Spleen (tissue), 11 donors: ENCODE measurements at regions not wholly inside any gene's neighbourhood (a gene's known extent, or its start where the extent isn't known, plus 50 kb on each side); places are given as distances from the start of the nearest gene placed in this dataset.
"Not testable (repeated sequence)": the region's sequence is repeated elsewhere in the genome, so short reads cannot be mapped to it uniquely, and the experiment has no call there.

ENCODE experiments used
- DNase-seq: peaks from one replicate; pipeline ENCODE4 v3.0.0-alpha.2; 2020
- H3K27ac ChIP-seq, 8 donors: fragments of 200-600 bp; sonication (generic) in 7 of 8; 1 replicate in 4 of 8; 2 replicates in 4 of 8; pipeline versions ENCODE4 v1.5.0 to v1.8.0; 2016 to 2021; ENCODE audit warnings: inconsistent platforms in 4 of 8, mild to moderate bottlenecking in 4 of 8, moderate library complexity in 1 of 8
- H3K27me3 ChIP-seq, 7 donors: fragments of 200-600 bp; sonication (generic) in 6 of 7; replicated peaks in 1 of 7; 1 replicate in 4 of 7; 2 replicates in 3 of 7; pipeline versions ENCODE4 v1.5.0 to v1.8.0; 2016 to 2021; ENCODE audit warnings: inconsistent platforms in 3 of 7, mild to moderate bottlenecking in 1 of 7
- H3K36me3 ChIP-seq, 6 donors: fragments of 200-600 bp; sonication (generic) in 5 of 6; 1 replicate in 4 of 6; 2 replicates in 2 of 6; pipeline versions ENCODE4 v1.5.0 to v1.8.0; 2016 to 2021; ENCODE audit warnings: inconsistent platforms in 2 of 6
- H3K4me1 ChIP-seq, 6 donors: fragments of 200-600 bp; sonication (generic) in 5 of 6; 1 replicate in 3 of 6; 2 replicates in 3 of 6; pipeline versions ENCODE4 v1.5.0 to v1.8.0; 2016 to 2021; ENCODE audit warnings: inconsistent platforms in 3 of 6
- H3K4me3 ChIP-seq, 8 donors: fragments of 200-600 bp; sonication (generic) in 7 of 8; 1 replicate in 4 of 8; 2 replicates in 4 of 8; pipeline versions ENCODE4 v1.5.0 to v1.8.0; 2016 to 2021; ENCODE audit warnings: inconsistent platforms in 4 of 8, mild to moderate bottlenecking in 4 of 8, moderate library complexity in 2 of 8
- H3K9me3 ChIP-seq, 8 donors: fragments of 200-600 bp; sonication (generic) in 7 of 8; 1 replicate in 4 of 8; 2 replicates in 4 of 8; pipeline versions ENCODE4 v1.5.0 to v1.8.0; 2016 to 2021; ENCODE audit warnings: inconsistent platforms in 4 of 8
- CTCF ChIP-seq, 11 experiments: fragments of 200-600 bp in 7 of 11; fragments of 450-650 bp in 4 of 11; sonication (generic) in 4 of 11; IDR thresholded peaks in 8 of 11; conservative IDR thresholded peaks in 3 of 11; 1 replicate in 7 of 11; 2 replicates in 4 of 11; pipeline versions ENCODE4 v1.4.0 to v1.8.0; 2016 to 2021; ENCODE audit warnings: antibody characterized with exemption in 11 of 11, inconsistent platforms in 4 of 11, mild to moderate bottlenecking in 1 of 11
- POLR2A ChIP-seq, 3 donors: fragments of 450-650 bp; IDR thresholded peaks; one replicate each; pipeline ENCODE4 v1.5.1; 2017; ENCODE audit warnings: antibody characterized with exemption in 3 of 3, mild to moderate bottlenecking in 1 of 3
- POLR2AphosphoS5 ChIP-seq, 3 donors: sonication (generic); formaldehyde crosslinking; IDR thresholded peaks; one replicate each; pipeline ENCODE4 v1.5.1; 2017; ENCODE audit warnings: antibody characterized with exemption in 3 of 3
- WGBS, 5 donors: extraction: QIAGEN DNeasy Blood & Tissue Kit in 3 of 5; methylation state at CpG; one replicate each; pipeline versions ENCODE4 v1.1.5 to v1.1.7; 2013 to 2018; 5-methylcytosine and 5-hydroxymethylcytosine counted together
- intact Hi-C: fragments of 100-400 bp; cut with DNase I; formaldehyde crosslinking; loops from one replicate; pipeline ENCODE4 v1.15.0; 2023; ENCODE audit warnings: low total_unique reads
- donor health status: healthy with polysubstance abuse.
- donor health status: DM: no; HTN: no; CAD: no; lungs with moderate emphysema.
- donor health status: DM: no; HTN: no; CAD: no.
- donor health status: Bipolar disorder and iron deficiency.
- donor health status: healthy.
- donor health status: DM: no; HTN: no; CAD: no.
- donor health status: DM: yes; HTN: yes; CAD: no.

- Histone ChIP-seq H3K27ac (no peak overlapping the region), H3K4me3 (no peak overlapping the region), H3K4me1 (no peaks in the 10 kb centered on the region), H3K27me3 (no peaks in the 10 kb centered on the region), H3K36me3 (no peaks in the 10 kb centered on the region), H3K9me3 (no peaks in the 10 kb centered on the region)
- DNase-seq, result no peak
- intact Hi-C loops, result no loop called here
- 76 to 94% (median 81%) methylated on average over 2 of the region's 2 CpGs for whole genome bisulfite sequencing, 5 donors
- TF ChIP-seq CTCF (IDR thresholded peaks at IDR 0.05 in 8 of 11, conservative IDR thresholded peaks at IDR 0.05 in 3 of 11), result no peak
- no peak for TF ChIP-seq POLR2A (IDR thresholded peaks at IDR 0.05)
- TF ChIP-seq POLR2AphosphoS5 (IDR thresholded peaks at IDR 0.05), result no peak
Observed at GRCh38 chr2:176895158-176895557, 317.4 kb upstream of the HNRNPA3 start.

- intact Hi-C loops, result no loop called here
- H3K9me3 ChIP-seq, result peaks cover 0 to 5% (median 0%) of the 10 kb centered on the region in 8 donors
- TF ChIP-seq POLR2A (IDR thresholded peaks at IDR 0.05) (no peak), CTCF (IDR thresholded peaks at IDR 0.05 in 8 of 11, conservative IDR thresholded peaks at IDR 0.05 in 3 of 11) (no peak), POLR2AphosphoS5 (IDR thresholded peaks at IDR 0.05) (no peak)
- DNase-seq, result no peak
- H3K36me3 ChIP-seq, result no peaks in the 10 kb centered on the region
- no peaks in the 10 kb centered on the region for H3K4me1 ChIP-seq
- H3K4me3 ChIP-seq, result no peak overlapping the region
- H3K27ac ChIP-seq, result no peak overlapping the region
- WGBS, 5 donors, result 86 to 93% (median 90%) methylated on average over 4 of the region's 4 CpGs
- no peaks in the 10 kb centered on the region for H3K27me3 ChIP-seq
Observed at GRCh38 chr2:176902454-176902853, 310.1 kb upstream of the HNRNPA3 start.

DNA sequence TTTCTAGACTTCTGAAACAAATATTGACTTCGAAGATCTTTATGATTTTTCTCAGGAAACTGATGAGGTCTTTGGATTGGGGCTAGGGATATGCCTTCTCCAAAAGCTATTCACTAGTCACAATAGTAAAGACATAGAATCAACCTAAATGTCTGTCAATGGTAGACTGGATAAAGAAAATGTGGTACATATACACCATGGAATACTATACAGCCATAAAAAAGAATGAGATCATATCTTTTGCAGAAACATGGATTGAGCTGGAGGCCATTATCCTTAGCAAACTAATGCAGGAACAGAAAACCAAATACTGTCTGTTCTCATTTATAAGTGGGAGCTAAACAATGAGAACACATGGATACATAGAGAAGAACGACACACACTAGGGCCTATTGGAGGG lies 308.5 kb upstream of the HNRNPA3 start:
- WGBS, 5 donors, result 69 to 96% (median 94%) methylated on average over 2 of the region's 2 CpGs
- H3K27me3 ChIP-seq, H3K4me1 ChIP-seq, H3K27ac ChIP-seq, intact Hi-C loops, H3K36me3 ChIP-seq, H3K9me3 ChIP-seq, H3K4me3 ChIP-seq, DNase-seq: not testable (repeated sequence)

GRCh38 chr2:176907341-176907740 lies 305.3 kb upstream of the HNRNPA3 start:
- Histone ChIP-seq H3K4me3 (no peak overlapping the region), H3K27ac (no peak overlapping the region), H3K4me1 (no peaks in the 10 kb centered on the region), H3K27me3 (no peaks in the 10 kb centered on the region), H3K9me3 (peaks cover 0 to 5% (median 0%) of the 10 kb centered on the region in 8 donors), H3K36me3 (no peaks in the 10 kb centered on the region)
- intact Hi-C loops, result no loop called here
- TF ChIP-seq POLR2A (IDR thresholded peaks at IDR 0.05) (no peak), POLR2AphosphoS5 (IDR thresholded peaks at IDR 0.05) (no peak), CTCF (IDR thresholded peaks at IDR 0.05 in 8 of 11, conservative IDR thresholded peaks at IDR 0.05 in 3 of 11) (no peak)
- 37 to 82% (median 66%) methylated on average over 3 of the region's 3 CpGs for WGBS, 5 donors
- DNase-seq, result no peak

DNA sequence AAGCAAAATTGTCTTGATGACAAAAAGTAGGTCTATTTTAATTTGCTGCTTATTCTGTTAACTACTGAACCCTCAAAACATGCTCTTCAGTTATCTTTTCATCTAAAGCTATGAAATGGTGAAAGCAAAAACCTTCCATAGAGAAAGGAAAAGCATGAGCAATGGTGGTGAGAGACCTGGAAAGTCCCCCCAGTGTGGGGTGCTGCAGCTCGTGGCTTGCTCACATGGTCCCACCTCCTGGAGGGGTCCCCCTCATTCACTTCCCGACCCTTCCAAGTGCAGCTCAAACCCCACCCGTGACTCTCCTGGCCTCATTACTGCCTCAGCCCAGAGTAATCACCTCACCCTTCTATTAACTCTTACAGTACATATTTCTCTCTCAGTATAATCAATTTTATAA lies 301.8 kb upstream of the HNRNPA3 start:
- H3K27ac ChIP-seq, result no peak overlapping the region
- intact Hi-C loops, result no loop called here
- H3K4me1 ChIP-seq, result no peaks in the 10 kb centered on the region
- WGBS, 5 donors, result 53 to 75% (median 59%) methylated on average over 3 of the region's 3 CpGs
- TF ChIP-seq POLR2AphosphoS5 (IDR thresholded peaks at IDR 0.05) (no peak), POLR2A (IDR thresholded peaks at IDR 0.05) (no peak), CTCF (IDR thresholded peaks at IDR 0.05 in 8 of 11, conservative IDR thresholded peaks at IDR 0.05 in 3 of 11) (no peak)
- H3K27me3 ChIP-seq, result no peaks in the 10 kb centered on the region
- H3K36me3 ChIP-seq, result no peaks in the 10 kb centered on the region
- no peaks in the 10 kb centered on the region for H3K9me3 ChIP-seq
- H3K4me3 ChIP-seq, result no peak overlapping the region
- no peak for DNase-seq
